HG02840 (cell line): ENCODE measurements at regions not wholly inside any gene's neighbourhood (a gene's known extent, or its start where the extent isn't known, plus 50 kb on each side); places are given as distances from the start of the nearest gene placed in this dataset.
"Not testable (repeated sequence)": the region's sequence is repeated elsewhere in the genome, so short reads cannot be mapped to it uniquely, and the experiment has no call there.

Experiments
- ATAC-seq: cut with Tn5 transposase; IDR thresholded peaks from one replicate; pipeline ENCODE4 v1.9.1; 2021; ENCODE audit warnings: mild to moderate bottlenecking, moderate library complexity, moderate number of reproducible peaks; ENCODE audit not compliant: unreplicated experiment, low FRiP score

DNA sequence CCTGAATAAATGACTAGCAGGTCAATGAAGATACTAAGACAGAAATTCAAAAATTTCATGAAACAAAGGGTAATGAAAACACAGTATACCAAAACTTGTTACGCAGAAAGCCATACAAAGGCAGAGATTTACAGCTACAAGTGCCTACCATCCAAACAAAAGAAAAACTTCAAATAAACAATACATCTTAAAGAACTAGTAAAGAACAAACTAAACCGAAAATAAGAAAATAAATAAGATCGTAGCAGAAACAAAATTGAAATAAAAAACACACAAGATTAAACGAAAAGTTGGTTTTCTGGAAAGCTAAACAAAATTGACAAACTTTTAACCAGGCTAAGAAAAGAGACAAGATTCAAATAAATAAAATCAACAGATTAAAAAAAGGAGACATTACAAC, 51.5 kb downstream of the VPREB1 start:
- not testable (repeated sequence) for ATAC-seq

DNA sequence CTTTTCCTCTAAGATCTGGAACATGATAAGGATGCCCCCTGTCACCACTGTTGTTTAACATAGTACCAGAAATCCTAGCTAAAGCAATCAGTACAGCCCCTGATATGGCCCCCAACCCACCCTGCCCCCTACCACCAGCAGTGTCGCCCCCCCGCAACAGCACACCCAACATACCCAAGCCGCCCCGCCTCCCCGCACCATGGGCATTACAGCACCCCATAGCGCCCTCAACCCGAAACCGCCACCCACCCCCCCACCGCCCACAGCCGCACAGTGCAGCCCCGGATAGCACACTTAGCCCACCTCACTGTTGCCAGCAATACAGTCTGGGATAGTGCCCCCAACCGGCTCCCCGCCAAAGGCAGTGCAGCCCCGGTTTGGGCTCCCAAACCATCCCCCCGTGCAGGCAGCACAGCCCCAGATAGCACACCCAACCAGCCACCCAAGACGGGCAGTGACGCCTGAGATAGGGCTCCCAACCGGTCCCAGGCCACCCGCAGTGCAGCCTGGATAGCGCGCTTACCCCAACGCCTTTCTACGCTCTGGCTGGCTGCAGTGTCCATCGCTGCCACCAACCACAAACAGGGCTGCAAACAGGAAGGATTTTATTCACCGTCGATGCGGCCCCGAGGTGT, 52.7 kb downstream of the VPREB1 start:
- ATAC-seq = not testable (repeated sequence)

DNA sequence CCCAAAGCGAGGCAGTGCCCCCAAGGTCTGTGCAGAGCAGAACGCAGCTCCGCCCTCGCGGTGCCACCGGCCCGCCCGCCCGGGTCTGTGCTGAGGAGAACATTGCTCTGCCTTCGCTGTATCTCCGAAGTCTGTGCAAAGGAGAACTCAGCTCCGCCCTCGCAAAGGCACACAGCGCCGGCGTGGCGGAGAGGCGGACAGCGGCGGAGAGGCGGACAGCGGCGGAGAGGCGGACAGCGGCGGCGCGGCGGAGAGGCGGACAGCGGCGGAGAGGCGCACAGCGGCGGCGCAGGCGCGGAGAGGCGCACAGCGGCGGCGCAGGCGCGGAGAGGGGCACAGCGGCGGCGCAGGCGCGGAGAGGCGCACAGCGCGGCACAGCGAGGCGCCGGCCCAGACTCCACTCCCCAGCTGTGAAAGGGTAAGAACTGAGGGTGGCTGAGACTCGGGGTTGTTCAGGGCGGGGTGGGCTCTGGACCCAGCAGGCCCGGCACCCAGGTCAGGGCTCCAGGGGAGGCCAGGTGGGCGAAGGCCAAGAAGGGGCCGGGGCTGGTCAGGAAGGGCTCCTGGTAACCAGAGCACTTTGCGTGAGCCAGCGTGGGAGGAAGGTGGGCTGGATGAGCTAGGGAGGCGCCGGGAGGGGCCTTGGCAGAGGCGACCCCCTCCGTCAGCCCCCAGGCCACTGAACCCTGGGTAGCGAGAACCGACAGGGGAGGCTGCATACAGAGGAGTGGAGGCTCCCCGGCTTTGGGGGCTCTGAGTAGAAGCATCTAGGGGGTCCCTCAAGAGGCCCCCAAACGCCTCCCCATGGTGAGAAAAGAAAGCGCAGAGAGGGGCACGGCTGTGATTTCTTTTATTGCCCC, 53.4 kb downstream of the VPREB1 start:
- peak; percentile 100 for ATAC-seq

DNA sequence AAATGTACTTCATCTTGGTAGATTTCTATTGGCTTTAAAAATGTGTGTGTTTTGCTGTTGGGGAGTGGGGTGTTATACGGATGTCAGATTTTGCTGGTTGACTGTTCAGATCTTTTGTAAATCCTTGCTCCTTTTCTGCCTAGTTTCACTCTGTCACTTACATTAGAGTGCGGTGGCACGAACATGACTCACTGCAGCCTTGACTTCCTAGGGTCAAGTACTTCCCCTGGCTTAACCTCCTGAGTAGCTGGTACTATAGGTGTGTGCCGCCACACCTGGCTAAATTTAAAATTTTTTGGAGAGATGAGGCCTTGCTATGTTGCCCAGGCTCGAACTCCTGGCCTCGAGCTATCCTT, 54.0 kb downstream of the VPREB1 start:
- not testable (repeated sequence) for ATAC-seq

DNA sequence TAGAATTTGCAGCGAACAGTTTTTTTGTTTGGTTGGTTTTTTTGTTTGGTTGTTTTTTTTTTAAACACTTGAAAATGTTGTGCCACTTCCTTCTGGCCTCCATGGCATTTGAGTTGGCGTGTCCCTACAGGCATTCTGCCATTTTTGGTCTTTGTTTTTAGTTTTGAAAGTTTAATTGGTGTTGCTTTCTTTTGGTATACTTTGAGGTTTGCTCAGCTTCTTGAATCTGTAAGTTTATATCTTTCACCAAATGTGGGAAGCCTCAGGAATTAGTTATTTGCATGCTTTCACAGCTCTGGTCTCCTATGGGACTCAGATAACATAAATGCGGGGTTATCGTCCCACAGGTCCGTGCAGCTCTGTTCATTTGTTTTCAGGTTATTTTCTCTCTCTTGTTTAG, 55.9 kb downstream of the VPREB1 start:
- ATAC-seq = not testable (repeated sequence)

DNA sequence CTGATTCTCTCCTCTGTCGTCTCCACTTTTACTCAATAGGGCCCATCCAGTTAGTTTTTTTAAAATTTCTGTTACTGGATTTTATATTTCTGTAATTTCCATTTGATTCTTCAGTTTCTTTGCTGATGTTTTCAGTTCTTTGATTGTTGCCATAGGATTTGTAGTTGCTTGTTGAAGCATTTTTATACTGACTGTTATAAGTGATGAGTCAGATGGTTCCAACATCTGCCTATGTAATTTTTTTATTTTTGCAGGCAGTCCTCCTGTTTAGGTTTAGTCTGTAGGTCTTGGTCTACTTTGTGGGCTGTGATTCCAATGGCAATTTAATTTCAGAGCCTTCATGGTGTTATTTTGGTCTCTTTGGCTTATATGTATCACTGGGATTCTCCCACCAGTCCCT, 56.4 kb downstream of the VPREB1 start:
- not testable (repeated sequence) for ATAC-seq

DNA sequence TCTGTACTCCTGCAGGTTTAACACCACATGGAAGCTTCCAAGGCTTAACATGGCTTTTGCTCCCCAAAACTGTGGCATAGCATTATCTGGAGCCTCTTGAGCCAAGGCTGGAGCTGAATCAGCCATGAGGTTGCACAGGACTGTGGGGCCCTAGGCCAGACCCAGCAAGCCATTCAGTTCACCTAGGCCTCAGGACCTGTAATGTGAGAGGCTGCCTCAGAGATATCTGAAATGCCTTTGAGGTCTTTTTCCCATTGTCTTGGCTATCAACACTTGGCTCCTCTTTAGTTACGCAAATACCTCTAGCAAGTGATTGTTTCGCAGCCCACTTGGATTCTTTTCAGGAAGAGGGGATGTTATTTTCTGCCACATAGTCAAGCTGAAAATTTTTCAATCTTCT, 72.0 kb downstream of the VPREB1 start:
- no peak for ATAC-seq

DNA sequence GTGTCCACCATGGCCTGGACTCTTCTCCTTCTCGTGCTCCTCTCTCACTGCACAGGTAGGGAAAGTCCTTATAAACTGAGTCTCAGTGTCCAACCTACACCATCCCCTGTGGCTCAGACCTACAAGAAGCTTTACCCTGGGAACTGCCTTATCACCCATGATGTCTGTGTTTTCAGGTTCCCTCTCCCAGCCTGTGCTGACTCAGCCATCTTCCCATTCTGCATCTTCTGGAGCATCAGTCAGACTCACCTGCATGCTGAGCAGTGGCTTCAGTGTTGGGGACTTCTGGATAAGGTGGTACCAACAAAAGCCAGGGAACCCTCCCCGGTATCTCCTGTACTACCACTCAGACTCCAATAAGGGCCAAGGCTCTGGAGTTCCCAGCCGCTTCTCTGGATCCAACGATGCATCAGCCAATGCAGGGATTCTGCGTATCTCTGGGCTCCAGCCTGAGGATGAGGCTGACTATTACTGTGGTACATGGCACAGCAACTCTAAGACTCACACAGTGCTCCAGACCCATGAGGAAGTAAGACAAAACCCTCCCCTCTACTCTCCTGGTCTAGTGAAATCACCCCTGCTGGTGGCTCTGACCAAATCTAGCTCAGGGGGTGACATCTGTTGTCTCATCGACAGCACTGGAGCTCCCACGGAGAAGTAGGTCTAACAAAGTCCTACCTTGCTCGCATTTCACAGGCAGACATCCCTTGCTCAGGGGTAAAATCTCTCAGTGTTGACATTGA, 74.3 kb downstream of the VPREB1 start:
- ATAC-seq = no peak

DNA sequence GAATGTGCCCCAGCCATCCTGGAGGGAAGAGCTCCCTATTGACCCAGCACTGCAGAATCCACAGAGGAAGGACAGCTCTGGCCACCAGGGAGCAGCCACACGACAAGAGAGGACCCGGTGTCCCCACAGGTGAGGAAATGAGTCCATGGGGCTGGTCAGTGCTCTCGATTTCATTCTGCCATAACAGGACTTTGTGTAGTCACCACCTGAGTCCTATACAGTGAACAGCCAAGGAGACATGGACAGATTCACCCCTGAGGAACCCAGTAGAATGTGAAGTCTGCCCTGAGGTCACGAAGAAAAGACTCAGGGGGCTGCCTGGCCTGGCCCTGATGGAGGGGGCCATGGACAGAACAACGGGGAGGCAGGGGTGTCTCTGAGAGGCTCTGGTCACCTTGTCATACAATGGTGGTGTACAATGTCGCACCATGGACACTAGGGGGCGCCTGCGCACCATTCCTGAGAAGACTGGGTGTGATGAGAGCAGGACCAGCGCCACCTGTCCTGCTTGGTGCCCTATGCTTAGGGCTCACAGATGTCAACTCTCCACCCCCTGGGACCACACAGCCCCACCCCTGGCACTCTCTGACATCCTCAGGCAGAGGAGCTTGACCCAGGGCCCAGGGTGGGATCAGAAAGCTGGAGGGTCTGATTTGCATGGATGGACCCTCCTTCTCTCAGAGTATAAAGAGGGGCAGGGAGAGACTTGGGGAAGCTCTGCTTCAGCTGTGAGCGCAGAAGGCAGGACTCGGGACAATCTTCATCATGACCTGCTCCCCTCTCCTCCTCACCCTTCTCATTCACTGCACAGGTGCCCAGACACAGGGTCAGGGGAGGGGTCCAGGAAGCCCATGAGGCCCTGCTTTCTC, 77.4 kb downstream of the VPREB1 start:
- ATAC-seq = not testable (repeated sequence)

DNA sequence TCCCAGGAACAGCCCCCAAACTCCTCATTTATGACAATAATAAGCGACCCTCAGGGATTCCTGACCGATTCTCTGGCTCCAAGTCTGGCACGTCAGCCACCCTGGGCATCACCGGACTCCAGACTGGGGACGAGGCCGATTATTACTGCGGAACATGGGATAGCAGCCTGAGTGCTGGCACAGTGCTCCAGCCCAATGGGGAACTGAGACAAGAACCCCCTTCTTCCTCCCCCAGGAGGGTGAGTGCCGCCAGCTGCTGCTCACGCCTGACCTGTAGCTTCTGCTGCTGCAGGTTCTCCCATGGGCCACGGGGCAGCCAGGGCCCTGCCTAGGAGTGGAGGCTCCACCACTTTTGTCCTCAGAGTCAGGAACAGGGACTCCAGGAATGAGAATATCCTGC, 78.2 kb downstream of the VPREB1 start:
- no peak for ATAC-seq

DNA sequence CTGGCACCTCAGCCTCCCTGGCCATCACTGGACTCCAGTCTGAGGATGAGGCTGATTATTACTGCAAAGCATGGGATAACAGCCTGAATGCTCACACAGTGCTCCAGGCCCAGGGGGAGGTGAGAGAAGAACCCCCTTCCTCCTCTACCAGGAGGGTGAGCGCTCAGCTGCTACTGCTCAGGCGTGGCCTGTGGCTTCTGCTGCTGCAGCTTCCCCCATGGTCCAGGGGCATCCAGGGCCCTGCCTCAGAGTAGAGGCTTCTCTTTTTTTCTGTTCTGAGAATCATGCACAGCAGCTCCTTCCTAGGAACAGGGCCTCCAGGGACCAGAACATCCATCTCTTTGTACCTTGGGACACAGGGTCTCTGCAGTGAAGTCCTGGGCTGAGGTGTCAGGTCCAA, 83.1 kb downstream of the VPREB1 start:
- ATAC-seq = no peak

DNA sequence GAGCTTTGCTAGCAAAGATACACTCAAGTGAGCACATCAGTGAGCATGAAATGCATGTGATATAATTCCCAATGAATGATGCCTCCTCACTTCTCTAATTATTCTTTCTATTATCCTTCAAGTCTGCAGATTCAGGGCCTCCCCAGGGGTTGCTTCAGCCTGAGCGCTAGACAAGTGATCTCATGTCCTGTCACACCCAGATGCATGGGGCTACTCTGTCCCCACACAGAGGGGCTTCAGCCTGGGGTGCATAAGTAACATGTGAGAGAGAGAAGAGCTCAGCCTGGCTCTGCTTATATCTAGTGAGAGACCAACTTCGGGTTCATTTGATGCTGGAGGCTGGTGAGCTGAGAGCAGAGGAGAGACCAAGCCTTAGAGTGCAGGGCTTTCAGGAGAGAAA, 85.2 kb downstream of the VPREB1 start:
- ATAC-seq = no peak

DNA sequence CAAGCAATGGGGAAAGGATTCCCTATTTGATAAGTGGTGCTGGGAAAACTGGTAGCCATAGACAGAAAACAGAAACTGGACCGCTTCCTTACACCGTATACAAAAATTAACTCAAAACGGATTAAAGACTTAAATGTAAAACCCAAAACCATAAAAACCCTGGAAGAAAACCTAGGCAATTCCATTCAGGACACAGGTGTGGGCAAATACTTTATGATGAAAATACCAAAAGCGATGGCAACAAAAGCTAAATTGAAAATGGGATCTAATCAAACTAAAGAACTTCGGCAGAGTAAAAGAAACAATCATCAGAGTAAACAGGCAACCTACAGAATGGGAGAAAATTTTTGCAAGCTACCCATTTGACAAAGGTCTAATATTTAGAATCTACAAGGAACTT, 91.1 kb downstream of the VPREB1 start:
- ATAC-seq = not testable (repeated sequence)

DNA sequence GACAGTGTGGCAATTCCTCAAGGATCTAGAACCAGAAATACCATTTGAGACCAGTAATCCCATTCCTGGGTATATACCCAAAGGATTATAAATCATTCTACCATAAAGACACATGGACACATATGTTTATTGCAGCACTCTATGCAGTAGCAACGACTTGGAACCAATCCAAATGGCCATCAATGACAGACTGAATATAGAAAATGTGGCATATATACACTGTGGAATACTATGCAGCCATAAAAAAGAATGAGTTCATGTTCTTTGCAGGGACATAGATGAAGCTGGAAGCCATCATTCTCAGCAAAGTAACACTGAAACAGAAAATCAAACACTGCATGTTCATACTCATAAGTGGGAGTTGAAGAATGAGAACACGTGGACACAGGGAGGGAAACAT, 91.7 kb downstream of the VPREB1 start:
- not testable (repeated sequence) for ATAC-seq

DNA sequence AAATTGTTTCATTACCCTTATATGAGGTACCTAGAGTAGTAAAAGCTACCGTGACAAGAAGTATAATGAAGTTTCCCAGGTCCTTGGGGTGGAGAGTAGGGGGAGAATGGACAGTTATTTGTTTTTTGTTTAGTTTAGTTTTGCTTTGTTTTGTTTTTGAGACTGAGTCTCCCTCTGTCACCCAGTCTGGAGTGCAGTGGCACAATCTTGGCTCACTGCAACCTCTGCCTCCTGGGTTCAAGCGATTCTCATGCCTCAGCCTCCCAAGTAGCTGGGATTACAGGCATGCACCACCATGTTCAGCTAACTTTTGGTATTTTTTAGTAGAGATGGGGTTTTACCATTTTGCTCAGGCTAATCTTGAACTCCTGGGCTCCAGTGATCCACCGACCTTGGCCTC, 94.2 kb downstream of the VPREB1 start:
- not testable (repeated sequence) for ATAC-seq

DNA sequence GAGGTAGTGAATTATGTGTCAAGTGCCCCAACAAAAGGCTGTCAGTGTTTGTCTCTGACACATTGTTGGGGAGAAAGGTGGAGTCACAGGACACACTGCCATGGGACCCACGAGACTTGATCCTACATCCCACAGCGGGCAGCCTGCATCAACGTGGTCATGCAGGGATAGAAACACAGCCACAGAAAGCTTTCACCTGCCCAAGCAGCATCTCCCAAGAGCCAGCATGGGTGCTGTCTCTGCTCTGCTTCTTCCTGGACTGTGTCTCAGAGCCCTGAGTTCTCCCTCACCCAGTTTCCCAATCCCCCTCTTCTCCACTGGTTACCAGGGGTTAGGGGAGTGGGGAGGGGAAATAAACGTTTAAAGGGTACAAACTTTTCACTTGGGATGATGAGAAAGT, 97.2 kb downstream of the VPREB1 start:
- no peak for ATAC-seq

DNA sequence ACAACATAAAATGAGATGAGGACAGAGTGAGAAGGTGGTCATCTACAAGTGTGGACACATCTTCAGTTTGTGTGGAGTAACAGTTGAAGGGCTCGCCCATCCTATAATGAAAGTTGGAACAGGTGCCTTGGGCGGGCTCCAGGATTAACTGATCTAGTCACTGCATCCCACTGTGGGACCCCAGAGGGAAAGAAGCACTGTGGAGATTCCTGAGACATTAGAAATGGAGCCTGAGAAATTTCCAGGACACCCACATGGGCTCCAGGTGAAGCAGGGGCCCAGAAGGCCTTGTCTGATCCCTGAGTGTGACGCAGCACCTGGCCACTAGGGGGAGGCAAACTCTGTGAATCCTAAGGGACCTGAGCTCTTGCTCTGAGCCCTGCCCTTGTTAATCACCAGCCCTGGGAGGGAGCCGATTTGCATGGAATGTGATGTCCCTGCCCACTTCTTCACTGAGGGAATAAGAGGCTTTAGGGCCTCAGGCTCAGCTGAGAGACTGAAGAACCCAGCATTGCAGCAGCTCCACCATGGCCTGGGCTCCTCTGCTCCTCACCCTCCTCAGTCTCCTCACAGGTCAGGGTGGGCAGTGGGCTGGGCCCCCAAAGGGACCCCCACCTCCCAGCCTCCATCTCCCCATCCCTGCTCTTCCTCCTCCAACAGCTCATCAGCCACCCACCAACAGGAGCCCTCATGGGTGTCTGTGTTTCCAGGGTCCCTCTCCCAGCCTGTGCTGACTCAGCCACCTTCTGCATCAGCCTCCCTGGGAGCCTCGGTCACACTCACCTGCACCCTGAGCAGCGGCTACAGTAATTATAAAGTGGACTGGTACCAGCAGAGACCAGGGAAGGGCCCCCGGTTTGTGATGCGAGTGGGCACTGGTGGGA, 98.4 kb downstream of the VPREB1 start:
- ATAC-seq = no peak

DNA sequence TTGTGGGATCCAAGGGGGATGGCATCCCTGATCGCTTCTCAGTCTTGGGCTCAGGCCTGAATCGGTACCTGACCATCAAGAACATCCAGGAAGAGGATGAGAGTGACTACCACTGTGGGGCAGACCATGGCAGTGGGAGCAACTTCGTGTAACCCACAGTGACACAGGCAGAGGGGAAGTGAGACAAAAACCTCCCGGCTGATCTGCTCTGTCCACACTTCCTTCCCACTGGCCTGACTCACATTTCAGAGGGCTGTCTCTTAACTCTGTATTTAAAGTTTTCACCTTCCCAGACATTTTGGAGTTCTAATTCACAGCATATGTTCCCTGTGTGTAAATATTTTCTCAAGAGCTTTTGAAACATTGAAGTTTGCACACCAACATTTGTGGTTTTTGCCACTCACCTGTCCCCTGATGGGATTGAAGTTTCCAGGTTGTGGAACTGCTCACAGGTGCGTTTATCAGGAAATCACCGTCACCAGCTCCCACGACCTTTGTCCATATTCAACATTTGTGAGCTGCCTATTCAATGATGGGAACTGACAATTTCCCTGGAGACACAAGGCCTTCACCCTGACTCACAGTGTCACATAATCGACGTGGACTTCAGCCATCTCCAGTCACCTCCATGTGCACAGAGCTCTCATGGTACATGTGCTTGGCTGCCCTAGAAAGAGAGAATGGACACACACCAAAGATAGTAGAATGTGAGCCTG, 99.2 kb downstream of the VPREB1 start:
- ATAC-seq = no peak

DNA sequence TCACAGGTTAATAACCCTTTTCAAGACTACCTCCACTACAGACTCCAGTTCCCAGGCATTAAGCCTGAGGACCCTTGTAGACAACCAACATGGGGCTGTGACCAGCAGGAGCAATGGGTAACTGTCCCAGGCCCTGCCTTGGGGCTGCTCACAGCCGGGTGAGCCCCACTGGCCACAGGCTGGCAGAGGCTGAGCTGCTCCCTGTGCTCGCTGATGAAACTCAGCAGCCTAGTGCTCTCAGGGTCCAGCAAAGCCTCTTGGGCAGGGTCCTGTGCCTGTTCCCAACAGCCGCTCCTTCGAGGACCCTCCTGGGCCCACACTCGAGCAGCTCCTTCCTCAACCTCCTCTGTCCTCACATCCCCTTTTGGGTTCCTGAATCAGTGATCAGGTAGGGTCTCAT, 99.8 kb downstream of the VPREB1 start:
- ATAC-seq = no peak
